Right cardiac atrium (tissue), 5 donors: ENCODE measurements at regions not wholly inside any gene's neighbourhood (a gene's known extent, or its start where the extent isn't known, plus 50 kb on each side); places are given as distances from the start of the nearest gene placed in this dataset.

Source experiments
- ATAC-seq, 2 donors: fragments of 200-7000 bp; cut with Tn5 transposase; one replicate each; pipeline versions ENCODE4 v1.8.0 to v1.9.1; 2020; ENCODE audit warnings: moderate library complexity in 2 of 2, mild to moderate bottlenecking in 1 of 2
- DNase-seq, 3 donors: peaks; one replicate each; pipeline ENCODE4 v3.0.0-alpha.2; 2020
- H3K27ac ChIP-seq: one replicate; pipeline ENCODE4 v1.5.1; 2013; ENCODE audit warnings: mild to moderate bottlenecking, low read length, control low read depth, moderate library complexity
- H3K27me3 ChIP-seq: one replicate; pipeline ENCODE4 v1.6.1; 2013; ENCODE audit not compliant: control insufficient read depth, insufficient read depth
- H3K4me1 ChIP-seq: one replicate; pipeline ENCODE4 v1.6.1; 2013; ENCODE audit warnings: low read length; ENCODE audit not compliant: control insufficient read depth, insufficient read depth
- H3K4me3 ChIP-seq: one replicate; pipeline ENCODE4 v1.5.1; 2013; ENCODE audit warnings: low read length, control low read depth
- H3K9me3 ChIP-seq: one replicate; pipeline ENCODE4 v1.6.1; 2013; ENCODE audit warnings: low read length; ENCODE audit not compliant: control insufficient read depth
- whole genome bisulfite sequencing: extraction: QIAGEN DNeasy Blood & Tissue Kit; methylation state at CpG from one replicate; pipeline ENCODE4 v1.1.7; 2013; 5-methylcytosine and 5-hydroxymethylcytosine counted together
- intact Hi-C, 4 donors: fragments of 100-400 bp; cut with DNase I; formaldehyde crosslinking; loops; one replicate each; pipeline versions ENCODE4 v1.11.0 to v1.14.0; 2022 to 2023
- donor health status: healthy with polysubstance abuse.
- donor health status: DM: no; HTN: yes; CAD: no.
- donor health status: DM: no; HTN: no; CAD: no.
- donor health status: DM: no; HTN: yes; CAD: no; lungs with severe emphysema.
- donor health status: DM: yes; HTN: yes; CAD: no.

DNA sequence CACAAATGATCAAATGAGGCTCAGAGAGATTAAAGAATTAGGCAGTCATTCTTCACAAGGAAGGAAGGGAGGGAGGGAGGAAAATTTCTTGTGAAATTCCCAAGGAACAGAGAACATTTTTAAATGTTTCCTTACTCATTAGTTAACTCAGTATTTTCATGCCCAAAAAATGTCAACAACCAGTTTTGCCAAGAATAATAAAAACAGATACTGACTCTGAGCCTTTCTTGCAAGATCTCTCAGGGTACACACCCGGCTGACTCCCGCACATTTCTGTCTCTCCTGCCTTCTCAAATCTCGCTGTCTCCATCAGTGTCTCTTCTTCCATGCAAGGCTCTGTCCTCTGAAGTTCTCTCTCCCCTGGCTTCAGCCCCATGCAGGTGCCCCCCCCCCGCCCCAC is 265.9 kb downstream of the TJP1 start:
- intact Hi-C loops: no loop called here
- DNase-seq (no peak), ATAC-seq (peak in 1 of 2 donors; percentile 22)
- WGBS: 53% methylated on average over 4 of the region's 4 CpGs
- Histone ChIP-seq H3K9me3 (no peaks in the 10 kb centered on the region), H3K4me1 (no peaks in the 10 kb centered on the region), H3K27ac (no peak overlapping the region), H3K27me3 (no peaks in the 10 kb centered on the region), H3K4me3 (no peak overlapping the region)

- Histone ChIP-seq H3K9me3 (no peaks in the 10 kb centered on the region), H3K27ac (no peak overlapping the region), H3K4me1 (no peaks in the 10 kb centered on the region), H3K4me3 (no peak overlapping the region), H3K27me3 (no peaks in the 10 kb centered on the region)
- 37% methylated on average over 4 of the region's 4 CpGs for WGBS
- ATAC-seq: peak; percentile 43 to 52
- peak; percentile 23 to 74 (median 67) for DNase-seq
- intact Hi-C loops: no loop called here
Observed at GRCh38 chr15:29554531-29554930, 267.7 kb downstream of the TJP1 start.

DNA sequence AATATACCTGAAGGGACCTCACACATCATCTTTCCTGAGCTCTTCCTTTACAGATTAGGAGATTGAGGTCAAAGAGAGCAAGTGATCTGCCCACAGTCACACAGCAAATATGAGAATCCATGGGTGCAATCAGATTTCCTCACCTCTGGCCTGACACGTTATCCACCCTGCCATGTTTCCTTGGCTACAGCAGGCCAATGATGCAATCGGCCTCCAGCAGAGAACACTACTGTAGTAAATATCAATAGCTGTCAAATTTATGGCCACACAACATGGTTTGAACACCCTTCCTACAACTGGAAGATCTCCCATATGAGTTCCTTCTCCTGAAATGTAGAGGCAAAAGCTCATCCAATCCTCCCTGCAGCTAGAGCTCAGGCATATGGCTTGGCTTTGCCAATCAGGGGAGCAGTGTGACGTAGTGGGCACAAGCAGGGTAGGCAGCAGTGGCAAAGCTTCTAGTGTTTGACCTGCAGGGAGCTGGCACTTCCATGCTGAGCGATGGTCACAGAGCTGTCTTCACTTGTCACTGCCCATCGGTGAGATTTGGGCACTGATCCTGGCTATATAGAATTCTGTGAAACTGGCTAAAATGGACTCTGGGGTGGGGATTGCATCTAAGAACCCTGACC is 271.3 kb downstream of the TJP1 start:
- DNase-seq: no peak
- ATAC-seq: no peak
- 84% methylated on average over 5 of the region's 5 CpGs for WGBS
- H3K4me3 ChIP-seq: no peak overlapping the region
- no peaks in the 10 kb centered on the region for H3K9me3 ChIP-seq
- no peaks in the 10 kb centered on the region for H3K4me1 ChIP-seq
- H3K27ac ChIP-seq: no peak overlapping the region
- no peaks in the 10 kb centered on the region for H3K27me3 ChIP-seq
- intact Hi-C loops: no loop called here

GRCh38 chr15:29548006-29548405 is 274.3 kb downstream of the TJP1 start:
- ATAC-seq (no peak), DNase-seq (no peak)
- H3K27ac ChIP-seq: no peak overlapping the region
- no peak overlapping the region for H3K4me3 ChIP-seq
- no peaks in the 10 kb centered on the region for H3K4me1 ChIP-seq
- H3K9me3 ChIP-seq: no peaks in the 10 kb centered on the region
- 80% methylated on average over 2 of the region's 2 CpGs for WGBS
- no peaks in the 10 kb centered on the region for H3K27me3 ChIP-seq
- intact Hi-C loops: no loop called here

GRCh38 chr15:29544513-29545128 is 275.0 kb upstream of the NSMCE3 start:
- ATAC-seq: no peak

GRCh38 chr15:29542994-29543393 is 273.4 kb upstream of the NSMCE3 start:
- Histone ChIP-seq H3K27me3 (no peaks in the 10 kb centered on the region), H3K4me3 (no peak overlapping the region), H3K9me3 (no peaks in the 10 kb centered on the region), H3K27ac (no peak overlapping the region), H3K4me1 (no peaks in the 10 kb centered on the region)
- no peak for ATAC-seq
- intact Hi-C loops: no loop called here
- DNase-seq: no peak
- WGBS: 90% methylated on average over 1 of the region's 1 CpG

More at GRCh38 chr15:29544513-29545128, 275.0 kb upstream of the NSMCE3 start:
- intact Hi-C loops: no loop called here
- no peaks in the 10 kb centered on the region for H3K4me1 ChIP-seq
- H3K4me3 ChIP-seq: no peak overlapping the region
- 50% methylated on average over 7 of the region's 7 CpGs for WGBS
- no peak for DNase-seq
- H3K27me3 ChIP-seq: no peaks in the 10 kb centered on the region
- H3K9me3 ChIP-seq: no peaks in the 10 kb centered on the region
- H3K27ac ChIP-seq: no peak overlapping the region

GRCh38 chr15:29541309-29541708 is 271.7 kb upstream of the NSMCE3 start:
- intact Hi-C loops: no loop called here
- H3K27ac ChIP-seq: no peak overlapping the region
- peak in 1 of 2 donors; percentile 66 for ATAC-seq
- H3K4me1 ChIP-seq: no peaks in the 10 kb centered on the region
- H3K27me3 ChIP-seq: no peaks in the 10 kb centered on the region
- 56% methylated on average over 7 of the region's 7 CpGs for WGBS
- no peaks in the 10 kb centered on the region for H3K9me3 ChIP-seq
- no peak for DNase-seq
- H3K4me3 ChIP-seq: no peak overlapping the region

DNA sequence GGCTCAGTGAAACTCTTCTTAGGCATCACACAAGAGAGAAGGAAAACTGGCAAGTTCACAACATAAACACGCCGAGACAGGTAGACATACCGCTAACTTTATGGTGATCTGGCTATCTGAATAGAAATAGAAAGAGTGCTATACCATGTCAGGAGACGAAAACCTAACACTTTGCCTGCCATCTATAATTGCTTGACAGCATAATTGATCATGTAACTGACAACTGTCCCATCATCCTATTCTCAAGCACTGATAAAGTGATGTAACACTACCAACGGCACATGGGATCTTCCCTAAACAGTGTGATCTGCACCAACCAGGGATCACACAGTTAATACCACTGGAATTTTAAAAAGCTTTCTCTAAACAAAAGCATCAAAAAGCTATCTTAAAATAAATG is 270.9 kb upstream of the NSMCE3 start:
- intact Hi-C loops: no loop called here
- no peaks in the 10 kb centered on the region for H3K27me3 ChIP-seq
- H3K27ac ChIP-seq: no peak overlapping the region
- no peaks in the 10 kb centered on the region for H3K9me3 ChIP-seq
- H3K4me3 ChIP-seq: no peak overlapping the region
- DNase-seq (no peak), ATAC-seq (no peak)
- no peaks in the 10 kb centered on the region for H3K4me1 ChIP-seq
- 84% methylated on average over 5 of the region's 5 CpGs for WGBS

- intact Hi-C loops: no loop called here
- DNase-seq: no peak
- Histone ChIP-seq H3K4me3 (no peak overlapping the region), H3K27ac (no peak overlapping the region), H3K4me1 (no peaks in the 10 kb centered on the region), H3K27me3 (no peaks in the 10 kb centered on the region), H3K9me3 (no peaks in the 10 kb centered on the region)
- ATAC-seq: no peak
- WGBS: 62% methylated on average over 6 of the region's 6 CpGs
Observed at GRCh38 chr15:29539736-29540135, 270.1 kb upstream of the NSMCE3 start.

- Histone ChIP-seq H3K4me3 (no peak overlapping the region), H3K27ac (no peak overlapping the region), H3K4me1 (no peaks in the 10 kb centered on the region), H3K27me3 (no peaks in the 10 kb centered on the region), H3K9me3 (no peaks in the 10 kb centered on the region)
- DNase-seq: no peak
- 40% methylated on average over 5 of the region's 5 CpGs for WGBS
- intact Hi-C loops: no loop called here
- ATAC-seq: no peak
Observed at GRCh38 chr15:29538044-29538443, 268.4 kb upstream of the NSMCE3 start.

GRCh38 chr15:29535952-29536351 is 266.3 kb upstream of the NSMCE3 start:
- ATAC-seq (no peak), DNase-seq (no peak)
- 71% methylated on average over 3 of the region's 3 CpGs for WGBS
- intact Hi-C loops: no loop called here
- Histone ChIP-seq H3K27ac (no peak overlapping the region), H3K9me3 (no peaks in the 10 kb centered on the region), H3K4me1 (no peaks in the 10 kb centered on the region), H3K27me3 (no peaks in the 10 kb centered on the region), H3K4me3 (no peak overlapping the region)

DNA sequence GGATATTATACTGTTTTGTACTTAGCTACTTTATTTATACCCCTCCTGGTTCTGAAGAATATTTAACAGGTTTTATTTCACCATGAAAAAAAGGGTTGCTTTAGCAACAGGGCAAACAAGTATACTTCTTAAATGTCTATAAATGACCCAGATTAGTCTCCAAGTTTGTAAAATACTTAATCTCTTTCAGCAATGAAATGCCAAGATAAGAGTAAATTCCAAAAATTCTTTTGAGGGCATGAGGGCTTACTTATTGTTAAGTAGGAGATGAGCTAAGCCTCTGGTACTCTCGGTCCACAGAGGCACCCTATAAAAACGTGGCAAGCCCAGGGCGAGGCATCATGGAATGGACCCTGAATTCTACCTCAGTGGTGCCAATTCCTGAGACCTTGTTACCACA is 264.8 kb upstream of the NSMCE3 start:
- Histone ChIP-seq H3K4me3 (no peak overlapping the region), H3K27ac (no peak overlapping the region), H3K4me1 (no peaks in the 10 kb centered on the region), H3K9me3 (no peaks in the 10 kb centered on the region), H3K27me3 (no peaks in the 10 kb centered on the region)
- DNase-seq (no peak), ATAC-seq (peak; percentile 30 to 34)
- 29% methylated on average over 3 of the region's 3 CpGs for WGBS
- intact Hi-C loops: no loop called here
